ENCODE measurements at regions not wholly inside any gene's neighbourhood (a gene's known extent, or its start where the extent isn't known, plus 50 kb on each side); places are given as distances from the start of the nearest gene placed in this dataset.

GRCh38 chr4:117225471-117225870, 140.1 kb upstream of the TRAM1L1 start:
- Histone ChIP-seq H2AFZ (ENCODE audit: low read depth, low read length) (no peak overlapping the region), H3K23ac (ENCODE audit: low read length in 2 of 2) (no peak overlapping the region), H2AK5ac (ENCODE audit: low read length, severe bottlenecking) (no peak overlapping the region), H3K14ac (ENCODE audit: low read length in 2 of 2) (no peak overlapping the region), H2BK120ac (ENCODE audit: low read depth, low read length) (no peak overlapping the region), H3K9me3 (ENCODE audit: control insufficient read depth, low read length) (peaks cover 3% of the 10 kb centered on the region), H2BK12ac (ENCODE audit: low read length in 2 of 2) (no peak overlapping the region), H3K9ac (ENCODE audit: low read length) (no peak overlapping the region), H3K36me3 (ENCODE audit: control insufficient read depth in 1 of 2, insufficient read depth in 2 of 2, low read depth in 1 of 2, low read length in 2 of 2) (no peaks in the 10 kb centered on the region), H3K4me2 (ENCODE audit: low read length, poor library complexity, severe bottlenecking) (no peak overlapping the region), H4K8ac (ENCODE audit: low read length) (no peak overlapping the region), H3K18ac (ENCODE audit: low read depth in 1 of 2, low read length in 2 of 2) (no peak overlapping the region), H2BK15ac (ENCODE audit: low read depth, poor library complexity, severe bottlenecking) (no peak overlapping the region), H3K79me1 (replicated peaks; ENCODE audit: low read length, poor library complexity, severe bottlenecking) (no peaks in the 10 kb centered on the region), H2BK5ac (ENCODE audit: low read depth, low read length, poor library complexity, severe bottlenecking) (no peak overlapping the region), H3K27me3 (ENCODE audit: control insufficient read depth in 1 of 2, insufficient read depth in 1 of 2, low read length in 2 of 2) (no peaks in the 10 kb centered on the region), H3K4me3 (ENCODE audit: insufficient read depth in 1 of 2, low read depth in 1 of 2, low read length in 2 of 2) (no peak overlapping the region), H3K4me1 (ENCODE audit: control insufficient read depth, insufficient read depth, low read depth, low read length) (no peaks in the 10 kb centered on the region), H4K91ac (ENCODE audit: low read length) (no peak overlapping the region), H3K4ac (ENCODE audit: low read depth in 1 of 2, low read length in 2 of 2) (no peak overlapping the region), H3K27ac (ENCODE audit: low read length, poor library complexity, severe bottlenecking) (no peak overlapping the region)
- peak; percentile 2 for DNase-seq
- WGBS, result 7% methylated on average over 2 of the region's 3 CpGs

- no CpG with 5 or more reads among the region's 1 CpG for WGBS
- H2AK5ac ChIP-seq (ENCODE audit: low read length, severe bottlenecking), result no peak overlapping the region
- H2BK5ac ChIP-seq (ENCODE audit: low read depth, low read length, poor library complexity, severe bottlenecking), result no peak overlapping the region
- no peaks in the 10 kb centered on the region for H3K9me3 ChIP-seq (ENCODE audit: control insufficient read depth, low read length)
- H3K14ac ChIP-seq (ENCODE audit: low read length in 2 of 2), result no peak overlapping the region
- H3K27me3 ChIP-seq (ENCODE audit: control insufficient read depth in 1 of 2, insufficient read depth in 1 of 2, low read length in 2 of 2), result no peaks in the 10 kb centered on the region
- DNase-seq, result no peak
- no peak overlapping the region for H3K18ac ChIP-seq (ENCODE audit: low read depth in 1 of 2, low read length in 2 of 2)
- no peaks in the 10 kb centered on the region for H3K79me1 ChIP-seq (replicated peaks; ENCODE audit: low read length, poor library complexity, severe bottlenecking)
- H3K4me3 ChIP-seq (ENCODE audit: insufficient read depth in 1 of 2, low read depth in 1 of 2, low read length in 2 of 2), result no peak overlapping the region
- no peak overlapping the region for H3K4ac ChIP-seq (ENCODE audit: low read depth in 1 of 2, low read length in 2 of 2)
- H3K4me1 ChIP-seq (ENCODE audit: control insufficient read depth, insufficient read depth, low read depth, low read length), result no peaks in the 10 kb centered on the region
- H3K9ac ChIP-seq (ENCODE audit: low read length), result no peak overlapping the region
- H2BK15ac ChIP-seq (ENCODE audit: low read depth, poor library complexity, severe bottlenecking), result no peak overlapping the region
- H2BK12ac ChIP-seq (ENCODE audit: low read length in 2 of 2), result no peak overlapping the region
- no peak overlapping the region for H4K8ac ChIP-seq (ENCODE audit: low read length)
- no peak overlapping the region for H3K23ac ChIP-seq (ENCODE audit: low read length in 2 of 2)
- H3K36me3 ChIP-seq (ENCODE audit: control insufficient read depth in 1 of 2, insufficient read depth in 2 of 2, low read depth in 1 of 2, low read length in 2 of 2), result no peaks in the 10 kb centered on the region
- no peak overlapping the region for H3K27ac ChIP-seq (ENCODE audit: low read length, poor library complexity, severe bottlenecking)
- no peak overlapping the region for H2AFZ ChIP-seq (ENCODE audit: low read depth, low read length)
- no peak overlapping the region for H3K4me2 ChIP-seq (ENCODE audit: low read length, poor library complexity, severe bottlenecking)
- no peak overlapping the region for H2BK120ac ChIP-seq (ENCODE audit: low read depth, low read length)
- H4K91ac ChIP-seq (ENCODE audit: low read length), result no peak overlapping the region
These were observed 142.5 kb upstream of the TRAM1L1 start for GRCh38 chr4:117227925-117228324.

GRCh38 chr4:117239434-117239833, 154.1 kb upstream of the TRAM1L1 start:
- Histone ChIP-seq H2BK15ac (ENCODE audit: low read depth, poor library complexity, severe bottlenecking) (no peak overlapping the region), H3K79me1 (replicated peaks; ENCODE audit: low read length, poor library complexity, severe bottlenecking) (no peaks in the 10 kb centered on the region), H3K36me3 (ENCODE audit: control insufficient read depth in 1 of 2, insufficient read depth in 2 of 2, low read depth in 1 of 2, low read length in 2 of 2) (no peaks in the 10 kb centered on the region), H3K9ac (ENCODE audit: low read length) (no peak overlapping the region), H3K27ac (ENCODE audit: low read length, poor library complexity, severe bottlenecking) (no peak overlapping the region), H2BK120ac (ENCODE audit: low read depth, low read length) (no peak overlapping the region), H3K18ac (ENCODE audit: low read depth in 1 of 2, low read length in 2 of 2) (no peak overlapping the region), H2BK12ac (ENCODE audit: low read length in 2 of 2) (no peak overlapping the region), H3K4me2 (ENCODE audit: low read length, poor library complexity, severe bottlenecking) (no peak overlapping the region), H3K4me1 (ENCODE audit: control insufficient read depth, insufficient read depth, low read depth, low read length) (no peaks in the 10 kb centered on the region), H3K23ac (ENCODE audit: low read length in 2 of 2) (no peak overlapping the region), H4K8ac (ENCODE audit: low read length) (no peak overlapping the region), H3K4me3 (ENCODE audit: insufficient read depth in 1 of 2, low read depth in 1 of 2, low read length in 2 of 2) (no peak overlapping the region), H2AFZ (ENCODE audit: low read depth, low read length) (no peak overlapping the region), H3K4ac (ENCODE audit: low read depth in 1 of 2, low read length in 2 of 2) (no peak overlapping the region), H3K27me3 (ENCODE audit: control insufficient read depth in 1 of 2, insufficient read depth in 1 of 2, low read length in 2 of 2) (no peaks in the 10 kb centered on the region), H4K91ac (ENCODE audit: low read length) (no peak overlapping the region), H3K14ac (ENCODE audit: low read length in 2 of 2) (no peak overlapping the region), H2BK5ac (ENCODE audit: low read depth, low read length, poor library complexity, severe bottlenecking) (no peak overlapping the region), H3K9me3 (ENCODE audit: control insufficient read depth, low read length) (peaks cover 3% of the 10 kb centered on the region), H2AK5ac (ENCODE audit: low read length, severe bottlenecking) (no peak overlapping the region)
- WGBS, result 86% methylated on average over 6 of the region's 6 CpGs
- DNase-seq, result no peak

GRCh38 chr4:117249333-117249732, 164.0 kb upstream of the TRAM1L1 start:
- Histone ChIP-seq H3K27ac (ENCODE audit: low read length, poor library complexity, severe bottlenecking) (no peak overlapping the region), H3K4ac (ENCODE audit: low read depth in 1 of 2, low read length in 2 of 2) (no peak overlapping the region), H3K18ac (ENCODE audit: low read depth in 1 of 2, low read length in 2 of 2) (no peak overlapping the region), H2BK120ac (ENCODE audit: low read depth, low read length) (no peak overlapping the region), H3K36me3 (ENCODE audit: control insufficient read depth in 1 of 2, insufficient read depth in 2 of 2, low read depth in 1 of 2, low read length in 2 of 2) (no peaks in the 10 kb centered on the region), H3K79me1 (replicated peaks; ENCODE audit: low read length, poor library complexity, severe bottlenecking) (no peaks in the 10 kb centered on the region), H2BK5ac (ENCODE audit: low read depth, low read length, poor library complexity, severe bottlenecking) (no peak overlapping the region), H3K23ac (ENCODE audit: low read length in 2 of 2) (no peak overlapping the region), H3K4me1 (ENCODE audit: control insufficient read depth, insufficient read depth, low read depth, low read length) (no peaks in the 10 kb centered on the region), H3K9ac (ENCODE audit: low read length) (no peak overlapping the region), H3K27me3 (ENCODE audit: control insufficient read depth in 1 of 2, insufficient read depth in 1 of 2, low read length in 2 of 2) (no peaks in the 10 kb centered on the region), H2BK12ac (ENCODE audit: low read length in 2 of 2) (no peak overlapping the region), H2AK5ac (ENCODE audit: low read length, severe bottlenecking) (no peak overlapping the region), H2AFZ (ENCODE audit: low read depth, low read length) (no peak overlapping the region), H3K4me3 (ENCODE audit: insufficient read depth in 1 of 2, low read depth in 1 of 2, low read length in 2 of 2) (no peak overlapping the region), H2BK15ac (ENCODE audit: low read depth, poor library complexity, severe bottlenecking) (no peak overlapping the region), H3K4me2 (ENCODE audit: low read length, poor library complexity, severe bottlenecking) (no peak overlapping the region), H4K91ac (ENCODE audit: low read length) (no peak overlapping the region), H3K14ac (ENCODE audit: low read length in 2 of 2) (no peak overlapping the region), H3K9me3 (ENCODE audit: control insufficient read depth, low read length) (peaks cover 6% of the 10 kb centered on the region), H4K8ac (ENCODE audit: low read length) (no peak overlapping the region)
- DNase-seq, result no peak
- WGBS, result 92% methylated on average over 3 of the region's 3 CpGs
